ENCODE measurements at regions not wholly inside any gene's neighbourhood (a gene's known extent, or its start where the extent isn't known, plus 50 kb on each side); places are given as distances from the start of the nearest gene placed in this dataset.

- TF ChIP-seq POLR2AphosphoS5 (IDR thresholded peaks at IDR 0.05) (no peak), CTCF (IDR thresholded peaks at IDR 0.05) (no peak)
These were observed 541.1 kb downstream of the AACS start for GRCh38 chr12:125606312-125606711.

Data from prostate gland (tissue), 2 donors.